Karpas-422 (cell line): ENCODE measurements at regions not wholly inside any gene's neighbourhood (a gene's known extent, or its start where the extent isn't known, plus 50 kb on each side); places are given as distances from the start of the nearest gene placed in this dataset.
A peak's percentile ranks its signal among the peaks of the same experiment; 100 is the strongest.

ENCODE experiments used
- DNase-seq: peaks from one replicate; pipeline ENCODE4 v3.0.0-alpha.2; 2015
- H2AFZ ChIP-seq: fragments of 200-600 bp; sonication (generic); 2 replicates; pipeline ENCODE4 v1.6.1; 2014; ENCODE audit warnings: antibody characterized with exemption, low read length, mixed read lengths
- H3K27ac ChIP-seq: fragments of 200-600 bp; sonication (generic); 2 replicates; pipeline ENCODE4 v1.5.1; 2014; ENCODE audit warnings: mild to moderate bottlenecking, low read length, moderate library complexity
- H3K27me3 ChIP-seq: fragments of 200-600 bp; sonication (generic); 2 replicates; pipeline ENCODE4 v1.6.1; 2014; ENCODE audit warnings: low read length, mixed read lengths
- H3K36me3 ChIP-seq: fragments of 200-600 bp; sonication (generic); 2 replicates; pipeline ENCODE4 v1.6.1; 2014; ENCODE audit warnings: low read length, mixed read lengths; ENCODE audit not compliant: insufficient read depth
- H3K4me1 ChIP-seq: fragments of 200-600 bp; sonication (generic); 2 replicates; pipeline ENCODE4 v1.6.1; 2014; ENCODE audit warnings: mild to moderate bottlenecking, low read length, mixed read lengths
- H3K4me2 ChIP-seq: fragments of 200-600 bp; sonication (generic); 2 replicates; pipeline ENCODE4 v1.6.1; 2014; ENCODE audit warnings: low read length, low read depth, mild to moderate bottlenecking; ENCODE audit not compliant: poor library complexity, severe bottlenecking
- H3K4me3 ChIP-seq: fragments of 200-600 bp; sonication (generic); 2 replicates; pipeline ENCODE4 v1.5.1; 2014; ENCODE audit warnings: mild to moderate bottlenecking, antibody characterized with exemption, low read length, mixed read lengths
- H3K79me2 ChIP-seq: fragments of 200-600 bp; sonication (generic); 2 replicates; pipeline ENCODE4 v1.6.1; 2014; ENCODE audit warnings: mild to moderate bottlenecking, low read length, mixed read lengths
- H3K9ac ChIP-seq: fragments of 200-600 bp; sonication (generic); 2 replicates; pipeline ENCODE4 v1.6.0; 2014; ENCODE audit warnings: low read length
- H3K9me2 ChIP-seq: fragments of 200-600 bp; sonication (generic), shearing (Covaris generic); replicated peaks from 2 replicates; pipeline ENCODE4 v1.6.0; 2014; ENCODE audit warnings: mild to moderate bottlenecking, low read length, moderate library complexity; ENCODE audit not compliant: insufficient read depth
- H3K9me3 ChIP-seq: fragments of 300-700, 200-600 bp; sonication (generic); 2 replicates; pipeline ENCODE4 v1.6.1; 2014; ENCODE audit warnings: low read length, mixed read lengths
- H4K20me1 ChIP-seq: fragments of 200-600 bp; sonication (generic); 2 replicates; pipeline ENCODE4 v1.6.1; 2014; ENCODE audit warnings: mild to moderate bottlenecking, antibody characterized with exemption, low read length, low read depth; ENCODE audit not compliant: insufficient read depth

DNA sequence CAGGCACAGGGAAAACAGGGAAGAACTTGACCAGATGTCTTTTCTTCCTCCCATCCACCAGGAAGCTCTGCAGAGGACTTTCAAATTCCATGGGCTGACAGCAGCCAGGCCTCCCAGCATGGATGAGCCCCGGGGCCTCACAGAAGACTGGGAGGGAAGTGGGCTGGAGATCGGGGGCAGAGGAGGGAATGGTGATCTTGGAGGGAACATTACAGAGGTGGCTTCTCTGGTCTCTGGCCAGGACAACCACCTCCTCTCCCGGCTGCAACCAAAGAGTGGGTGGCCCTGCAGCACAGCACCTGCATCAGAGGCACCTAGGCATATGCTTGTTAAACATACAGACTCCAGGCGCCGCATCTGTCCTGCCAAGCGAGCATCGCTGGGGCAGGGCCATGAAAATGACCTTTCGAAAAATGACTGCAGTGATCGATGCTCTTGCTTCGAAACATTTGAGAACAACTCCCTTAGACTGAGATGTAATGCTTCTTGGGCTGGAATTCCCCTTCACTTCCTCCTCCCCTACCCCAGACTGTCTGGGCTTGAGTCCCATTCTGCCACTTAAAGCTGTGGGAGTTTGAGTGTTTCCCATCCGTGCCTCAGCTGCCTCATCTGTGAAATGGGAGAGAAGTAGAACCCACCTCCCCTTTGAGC lies 68.7 kb upstream of the UNC5A start:
- Histone ChIP-seq H3K27me3 (no peaks in the 10 kb centered on the region), H3K4me1 (no peaks in the 10 kb centered on the region), H4K20me1 (no peaks in the 10 kb centered on the region), H3K36me3 (no peaks in the 10 kb centered on the region), H3K79me2 (no peaks in the 10 kb centered on the region), H3K9ac (no peak overlapping the region), H2AFZ (no peak overlapping the region), H3K4me3 (no peak overlapping the region), H3K4me2 (no peak overlapping the region), H3K27ac (no peak overlapping the region), H3K9me3 (no peaks in the 10 kb centered on the region), H3K9me2 (no peaks in the 10 kb centered on the region)
- DNase-seq: no peak

DNA sequence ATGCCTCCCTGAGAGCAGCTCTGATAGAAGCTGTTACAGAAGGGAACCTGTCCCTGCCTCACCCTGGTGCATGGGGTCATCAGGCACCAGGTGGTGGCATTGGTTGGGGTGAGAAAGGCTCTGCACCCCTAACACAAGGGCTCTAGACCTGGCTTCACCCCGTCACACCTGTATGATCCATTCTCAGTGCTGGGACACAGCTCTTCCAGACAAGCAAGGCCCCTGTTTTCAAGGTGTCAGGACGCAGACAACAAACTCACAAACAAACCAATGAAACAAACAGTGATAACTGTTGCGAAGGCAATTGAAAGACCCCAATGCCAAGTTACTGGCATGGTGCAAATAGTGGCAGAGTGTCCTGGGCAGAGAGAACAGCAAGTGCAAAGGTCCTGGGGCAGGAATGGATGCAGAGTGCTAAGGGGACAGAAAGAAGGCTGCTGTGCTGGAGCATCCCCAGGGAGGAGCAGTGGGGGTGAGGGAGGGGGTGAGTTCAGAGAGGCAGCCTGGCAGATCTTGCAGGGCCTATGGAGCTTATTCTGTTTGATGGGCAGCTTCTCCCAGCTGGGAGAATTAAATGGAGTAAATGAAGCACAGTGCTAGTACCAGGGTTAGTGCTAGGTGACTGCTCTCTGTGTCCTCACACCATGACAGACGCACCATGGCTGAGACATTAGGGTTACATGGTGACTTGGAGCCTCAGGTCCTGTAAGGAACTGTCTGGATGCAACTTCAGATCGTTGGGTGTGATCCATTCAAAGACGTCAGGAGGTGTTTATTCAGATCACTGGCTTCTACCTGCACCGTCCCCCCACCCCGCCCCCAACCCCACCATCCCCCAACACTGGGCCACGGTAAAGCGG lies 67.9 kb upstream of the UNC5A start:
- no peak for DNase-seq
- Histone ChIP-seq H3K9me2 (no peaks in the 10 kb centered on the region), H3K27me3 (no peaks in the 10 kb centered on the region)

DNA sequence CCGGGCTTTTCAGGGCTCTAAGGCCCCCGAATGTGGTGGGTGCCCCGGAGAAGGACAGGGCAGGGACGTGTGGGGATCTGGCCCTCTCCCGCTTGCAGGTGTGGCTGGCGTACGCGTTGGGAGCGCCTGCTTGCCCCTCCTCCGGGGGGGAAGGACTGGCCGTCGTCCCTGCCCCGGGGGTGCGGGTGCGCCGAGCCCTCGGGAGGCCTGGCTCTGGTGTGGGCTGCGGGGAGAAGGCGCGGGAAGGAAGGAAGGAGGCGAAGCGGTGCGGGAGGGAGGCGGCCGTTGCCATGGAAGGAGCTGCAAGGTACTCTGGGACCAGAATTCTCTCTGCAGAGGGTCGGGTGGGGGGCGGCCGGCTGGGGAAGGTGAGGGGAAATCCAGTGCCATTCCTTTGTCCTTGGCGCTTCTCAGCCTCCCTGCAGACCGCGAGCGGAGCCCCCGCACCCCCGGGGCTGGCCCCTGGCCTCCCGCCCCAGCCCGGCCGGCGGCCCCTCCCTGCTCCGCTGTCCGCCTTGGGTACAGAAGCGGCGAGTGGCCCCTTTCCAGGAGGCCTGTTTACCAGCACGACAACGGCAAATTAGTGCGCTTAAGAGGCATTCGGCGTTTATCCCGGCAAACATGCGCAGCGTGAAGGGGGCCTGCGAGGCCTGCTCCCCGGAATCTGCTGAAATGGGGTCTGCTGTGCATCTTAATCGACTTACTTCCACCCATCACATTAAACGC lies 67.1 kb upstream of the UNC5A start:
- Histone ChIP-seq H3K4me3 (no peak overlapping the region), H3K36me3 (no peaks in the 10 kb centered on the region), H2AFZ (no peak overlapping the region), H3K9ac (no peak overlapping the region), H3K79me2 (no peaks in the 10 kb centered on the region), H3K4me1 (no peaks in the 10 kb centered on the region), H3K27ac (no peak overlapping the region), H3K9me2 (no peaks in the 10 kb centered on the region), H4K20me1 (no peaks in the 10 kb centered on the region), H3K9me3 (no peaks in the 10 kb centered on the region), H3K4me2 (no peak overlapping the region), H3K27me3 (no peaks in the 10 kb centered on the region)
- DNase-seq: no peak

More for the DNA sequence above, 67.9 kb upstream of the UNC5A start:
- no peaks in the 10 kb centered on the region for H4K20me1 ChIP-seq
- no peak overlapping the region for H2AFZ ChIP-seq
- H3K4me2 ChIP-seq: no peak overlapping the region
- no peaks in the 10 kb centered on the region for H3K4me1 ChIP-seq
- no peaks in the 10 kb centered on the region for H3K9me3 ChIP-seq
- H3K27ac ChIP-seq: no peak overlapping the region
- H3K36me3 ChIP-seq: no peaks in the 10 kb centered on the region
- no peak overlapping the region for H3K9ac ChIP-seq
- no peak overlapping the region for H3K4me3 ChIP-seq
- no peaks in the 10 kb centered on the region for H3K79me2 ChIP-seq

DNA sequence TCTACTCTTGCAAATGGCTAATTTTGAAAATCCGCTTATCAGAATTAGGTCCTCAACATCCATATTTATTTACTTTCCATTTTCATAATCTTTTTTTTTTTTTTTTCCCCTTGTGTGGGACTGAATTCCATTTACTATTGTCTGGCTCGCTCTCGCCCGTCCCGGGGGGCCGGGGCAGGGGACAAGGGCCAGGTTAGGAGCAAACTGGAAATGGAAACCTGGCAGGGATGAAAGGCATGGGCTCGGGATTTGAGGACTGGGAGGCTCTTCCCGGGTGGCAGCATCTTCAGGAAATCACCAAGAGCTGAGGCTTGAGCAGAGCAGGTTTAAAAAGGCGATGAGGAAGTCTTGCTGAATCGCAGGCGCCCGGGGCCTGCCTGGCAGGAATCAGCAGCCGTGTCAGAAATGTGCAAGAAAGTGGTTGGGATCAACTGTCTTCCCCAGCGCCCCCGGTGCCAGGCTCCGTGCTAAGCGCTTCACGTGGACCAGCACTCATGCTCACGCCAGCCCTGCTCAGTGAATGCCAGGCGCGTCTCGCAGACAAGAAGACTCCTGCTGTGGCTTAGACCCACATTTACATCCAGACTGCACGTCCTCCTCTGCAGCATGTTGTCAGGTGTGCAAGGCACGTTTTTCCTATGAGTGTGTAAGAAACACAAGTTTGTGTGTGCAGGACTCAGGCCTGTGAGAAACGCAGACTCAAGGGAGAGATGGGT lies 66.3 kb upstream of the UNC5A start:
- no peaks in the 10 kb centered on the region for H3K36me3 ChIP-seq
- no peaks in the 10 kb centered on the region for H3K9me3 ChIP-seq
- no peaks in the 10 kb centered on the region for H3K79me2 ChIP-seq
- H3K4me2 ChIP-seq: no peak overlapping the region
- H3K9me2 ChIP-seq: no peaks in the 10 kb centered on the region
- no peak for DNase-seq
- H3K4me1 ChIP-seq: no peaks in the 10 kb centered on the region
- no peak overlapping the region for H3K9ac ChIP-seq
- no peak overlapping the region for H3K4me3 ChIP-seq
- no peak overlapping the region for H3K27ac ChIP-seq
- H3K27me3 ChIP-seq: no peaks in the 10 kb centered on the region
- no peak overlapping the region for H2AFZ ChIP-seq
- H4K20me1 ChIP-seq: no peaks in the 10 kb centered on the region

DNA sequence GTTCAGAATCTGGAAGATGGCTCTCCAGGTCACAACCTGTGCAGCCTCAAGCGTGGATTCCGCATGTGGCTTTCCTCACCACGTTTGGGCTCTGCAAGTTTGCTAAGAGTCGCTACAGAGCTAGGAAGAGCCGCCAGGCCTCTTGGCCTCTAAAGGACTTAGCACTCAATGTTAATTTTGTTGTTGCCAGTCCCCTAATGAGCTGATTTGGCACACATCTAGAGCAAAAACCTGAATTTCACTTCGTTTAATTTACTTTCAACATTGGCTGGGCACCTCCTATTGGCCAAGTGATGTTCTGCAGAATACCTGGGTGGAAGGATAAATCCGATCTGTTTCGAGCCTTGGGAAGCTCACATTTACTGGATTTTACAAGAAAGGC lies 65.8 kb upstream of the UNC5A start:
- DNase-seq: peak; percentile 60
- Histone ChIP-seq H2AFZ (no peak overlapping the region), H3K79me2 (no peaks in the 10 kb centered on the region), H3K4me1 (no peaks in the 10 kb centered on the region), H3K36me3 (no peaks in the 10 kb centered on the region), H3K9me3 (no peaks in the 10 kb centered on the region), H3K4me3 (no peak overlapping the region), H3K4me2 (no peak overlapping the region), H3K27ac (no peak overlapping the region), H3K9ac (no peak overlapping the region), H3K9me2 (no peaks in the 10 kb centered on the region), H4K20me1 (no peaks in the 10 kb centered on the region), H3K27me3 (no peaks in the 10 kb centered on the region)

DNA sequence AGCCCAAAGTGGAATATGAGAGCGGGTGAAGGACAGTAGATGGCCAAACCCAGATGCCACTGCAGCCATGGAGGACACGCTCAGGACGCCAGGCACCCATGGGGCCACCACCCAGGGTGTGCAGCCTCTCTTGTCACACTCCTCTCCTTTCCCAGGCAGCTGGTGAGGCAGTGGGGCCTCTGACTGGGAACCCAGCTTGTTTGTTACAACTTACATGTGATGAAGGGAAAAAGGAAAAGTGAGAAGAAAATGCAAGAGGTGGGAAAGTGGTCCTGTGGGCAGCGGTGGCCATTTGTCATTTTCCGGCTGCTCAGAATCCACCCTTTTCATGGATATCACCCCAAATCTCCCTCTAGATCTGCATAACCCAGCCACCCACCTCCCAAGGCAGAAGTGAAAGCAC lies 62.7 kb upstream of the UNC5A start:
- H3K36me3 ChIP-seq: no peaks in the 10 kb centered on the region
- H3K9me3 ChIP-seq: no peaks in the 10 kb centered on the region
- no peaks in the 10 kb centered on the region for H3K9me2 ChIP-seq
- H3K4me2 ChIP-seq: no peak overlapping the region
- no peaks in the 10 kb centered on the region for H3K27me3 ChIP-seq
- no peak overlapping the region for H2AFZ ChIP-seq
- no peak overlapping the region for H3K9ac ChIP-seq
- no peak overlapping the region for H3K4me3 ChIP-seq
- H4K20me1 ChIP-seq: no peaks in the 10 kb centered on the region
- no peaks in the 10 kb centered on the region for H3K79me2 ChIP-seq
- DNase-seq: no peak
- H3K4me1 ChIP-seq: no peaks in the 10 kb centered on the region
- H3K27ac ChIP-seq: no peak overlapping the region

DNA sequence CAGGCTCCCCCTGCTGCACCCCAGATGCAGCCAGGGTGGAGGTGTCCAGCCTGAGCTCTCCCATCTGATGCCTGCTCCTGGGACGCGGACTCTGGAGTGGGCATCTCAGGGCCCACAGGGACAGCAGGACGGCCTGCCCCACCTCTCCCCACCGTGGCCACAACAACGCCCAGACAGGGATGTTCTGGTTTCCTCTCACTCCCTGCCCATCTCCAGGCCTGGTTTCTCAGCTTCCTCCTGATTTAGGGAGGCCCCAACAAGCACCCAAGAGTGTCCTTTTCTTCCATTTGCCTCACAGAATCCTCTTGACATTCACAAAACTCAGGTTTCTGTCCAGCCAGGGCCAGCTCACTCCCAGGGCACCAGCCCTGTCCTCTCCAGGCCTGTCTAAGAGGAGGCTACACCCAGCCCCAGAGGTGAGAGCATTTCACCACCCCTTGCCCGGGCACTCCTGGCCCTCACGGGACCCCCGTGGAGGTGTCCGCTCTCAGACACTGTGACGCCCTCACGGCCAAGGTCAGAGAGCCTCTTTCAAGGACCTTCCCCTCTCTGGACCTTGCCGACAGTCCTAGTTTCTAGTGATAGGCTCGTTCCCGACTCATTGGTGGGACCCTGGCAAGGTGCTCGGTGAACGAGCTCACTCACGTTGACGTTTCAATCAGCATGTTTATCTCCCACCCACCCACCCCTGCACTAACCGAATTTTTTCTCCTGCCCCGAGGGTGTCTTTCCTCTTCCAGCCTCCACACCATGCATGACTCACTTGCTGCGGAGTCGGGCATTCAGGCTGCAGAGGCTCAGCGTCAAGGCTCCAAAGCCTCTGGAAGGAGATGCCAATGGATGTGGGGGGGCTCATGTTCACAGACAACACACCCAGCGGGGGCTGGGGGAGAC lies 62.0 kb upstream of the UNC5A start:
- H2AFZ ChIP-seq: no peak overlapping the region
- H3K4me2 ChIP-seq: no peak overlapping the region
- no peaks in the 10 kb centered on the region for H3K36me3 ChIP-seq
- no peaks in the 10 kb centered on the region for H3K79me2 ChIP-seq
- H4K20me1 ChIP-seq: no peaks in the 10 kb centered on the region
- no peaks in the 10 kb centered on the region for H3K9me2 ChIP-seq
- no peaks in the 10 kb centered on the region for H3K9me3 ChIP-seq
- DNase-seq: no peak
- H3K27me3 ChIP-seq: no peaks in the 10 kb centered on the region
- no peak overlapping the region for H3K4me3 ChIP-seq
- H3K9ac ChIP-seq: no peak overlapping the region
- no peak overlapping the region for H3K27ac ChIP-seq
- H3K4me1 ChIP-seq: no peaks in the 10 kb centered on the region
